Hepatocyte (in vitro differentiated cells): ENCODE measurements at regions not wholly inside any gene's neighbourhood (a gene's known extent, or its start where the extent isn't known, plus 50 kb on each side); places are given as distances from the start of the nearest gene placed in this dataset.
"Not testable (repeated sequence)": the region's sequence is repeated elsewhere in the genome, so short reads cannot be mapped to it uniquely, and the experiment has no call there.

ENCODE experiments used
- DNase-seq: peaks from one replicate; pipeline ENCODE4 v3.0.0-alpha.2; 2016; ENCODE audit warnings: low spot score
- H2AFZ ChIP-seq: fragments of 200-600 bp; sonication (generic); 2 replicates; pipeline ENCODE4 v1.6.0; 2016; ENCODE audit warnings: antibody characterized with exemption, mild to moderate bottlenecking
- H3K27ac ChIP-seq: fragments of 200-600 bp; sonication (generic); 2 replicates; pipeline ENCODE4 v1.5.1; 2016; ENCODE audit warnings: mild to moderate bottlenecking
- H3K27me3 ChIP-seq: fragments of 200-600 bp; sonication (generic); 2 replicates; pipeline ENCODE4 v1.6.1; 2016
- H3K36me3 ChIP-seq: fragments of 200-600 bp; sonication (generic); replicated peaks from 2 replicates; pipeline ENCODE4 v1.5.1; 2016; ENCODE audit warnings: low read depth; ENCODE audit not compliant: insufficient read depth
- H3K4me1 ChIP-seq: fragments of 200-600 bp; sonication (generic); 2 replicates; pipeline ENCODE4 v1.5.1; 2016; ENCODE audit warnings: mild to moderate bottlenecking, moderate library complexity; ENCODE audit not compliant: insufficient read depth
- H3K4me2 ChIP-seq: fragments of 200-600 bp; sonication (generic); 2 replicates; pipeline ENCODE4 v1.6.0; 2016
- H3K4me3 ChIP-seq: fragments of 200-600 bp; sonication (generic); 2 replicates; pipeline ENCODE4 v1.5.1; 2016; ENCODE audit warnings: mild to moderate bottlenecking
- H3K79me2 ChIP-seq: fragments of 200-600 bp; sonication (generic); 2 replicates; pipeline ENCODE4 v1.6.0; 2017; ENCODE audit warnings: mild to moderate bottlenecking
- H3K9me2 ChIP-seq: fragments of 200-600 bp; sonication (generic); replicated peaks from 2 replicates; pipeline ENCODE4 v1.6.0; 2017; ENCODE audit warnings: mild to moderate bottlenecking; ENCODE audit not compliant: insufficient read depth
- H3K9me3 ChIP-seq: fragments of 200-600 bp; sonication (generic); 2 replicates; pipeline ENCODE4 v1.5.1; 2016; ENCODE audit warnings: low read depth, mild to moderate bottlenecking
- H4K20me1 ChIP-seq: fragments of 200-600 bp; sonication (generic); 2 replicates; pipeline ENCODE4 v1.6.0; 2016; ENCODE audit warnings: mild to moderate bottlenecking; ENCODE audit not compliant: insufficient read depth, poor library complexity, severe bottlenecking
- CTCF ChIP-seq: fragments of 200-600 bp; sonication (generic); IDR thresholded peaks from 2 replicates; pipeline ENCODE4 v1.5.1; 2016; ENCODE audit warnings: antibody characterized with exemption, mild to moderate bottlenecking; ENCODE audit not compliant: poor library complexity
- EZH2 ChIP-seq: fragments of 200-600 bp; sonication (generic); IDR thresholded peaks from 2 replicates; pipeline ENCODE4 v1.6.1; 2016; ENCODE audit warnings: antibody characterized with exemption, mild to moderate bottlenecking, borderline replicate concordance
- EZH2phosphoT487 ChIP-seq: fragments of 200-600 bp; sonication (generic); IDR thresholded peaks from one replicate; pipeline ENCODE4 v1.6.1; 2018; ENCODE audit warnings: antibody characterized with exemption, mild to moderate bottlenecking, low read depth, moderate library complexity; ENCODE audit not compliant: unreplicated experiment, severe bottlenecking
- WGBS: methylation state at CpG from one replicate; pipeline ENCODE4 v1.1.6; 2016; ENCODE audit warnings: low lambda C conversion rate; ENCODE audit errors: missing lambda C conversion rate; 5-methylcytosine and 5-hydroxymethylcytosine counted together

GRCh38 chr17:26996146-26996916, 297.6 kb upstream of the WSB1 start:
- not testable (repeated sequence) for H4K20me1 ChIP-seq, H3K4me1 ChIP-seq, H3K79me2 ChIP-seq, H3K9me3 ChIP-seq, H3K27ac ChIP-seq, H2AFZ ChIP-seq, H3K4me2 ChIP-seq, H3K4me3 ChIP-seq, DNase-seq, H3K36me3 ChIP-seq, H3K9me2 ChIP-seq, H3K27me3 ChIP-seq
- 59% methylated on average over 7 of the region's 7 CpGs for WGBS

GRCh38 chr17:27007734-27008531, 286.0 kb upstream of the WSB1 start:
- not testable (repeated sequence) for H3K79me2 ChIP-seq, H2AFZ ChIP-seq, H3K9me3 ChIP-seq, H3K9me2 ChIP-seq, H3K27ac ChIP-seq, DNase-seq, H3K27me3 ChIP-seq, H4K20me1 ChIP-seq, H3K4me1 ChIP-seq, H3K4me3 ChIP-seq, H3K36me3 ChIP-seq, H3K4me2 ChIP-seq
- 72% methylated on average over 4 of the region's 4 CpGs for WGBS

DNA sequence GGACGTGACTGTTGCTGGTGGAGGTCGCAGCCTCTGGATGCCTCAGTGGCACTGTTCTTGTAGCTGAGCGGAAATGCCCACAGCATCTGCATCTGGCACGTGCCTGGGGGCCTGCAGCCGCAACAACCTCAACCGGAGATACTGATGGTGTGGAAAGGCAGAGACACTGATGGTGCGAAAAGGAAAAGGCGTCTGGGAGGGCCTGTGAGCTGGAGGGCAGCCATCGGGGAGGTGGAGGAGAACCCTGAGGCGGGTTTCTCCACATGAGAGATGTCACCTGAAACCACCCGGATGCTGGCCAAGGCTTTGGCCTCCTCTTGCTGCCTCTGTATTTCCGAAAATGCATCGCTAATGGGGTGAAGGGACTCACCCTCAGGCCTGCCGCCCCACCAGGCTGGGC, 284.8 kb upstream of the WSB1 start:
- TF ChIP-seq CTCF (no peak), EZH2 (no peak), EZH2phosphoT487 (no peak)
- H3K9me3 ChIP-seq, result no peaks in the 10 kb centered on the region
- H3K9me2 ChIP-seq, result no peaks in the 10 kb centered on the region
- H4K20me1 ChIP-seq, result no peaks in the 10 kb centered on the region
- H3K4me3 ChIP-seq, result no peak overlapping the region
- WGBS, result 85% methylated on average over 14 of the region's 14 CpGs
- H3K27me3 ChIP-seq, result no peaks in the 10 kb centered on the region
- H3K4me2 ChIP-seq, result no peak overlapping the region
- no peaks in the 10 kb centered on the region for H3K79me2 ChIP-seq
- H3K4me1 ChIP-seq, result no peaks in the 10 kb centered on the region
- DNase-seq, result no peak
- H2AFZ ChIP-seq, result no peak overlapping the region
- no peak overlapping the region for H3K27ac ChIP-seq
- no peaks in the 10 kb centered on the region for H3K36me3 ChIP-seq

DNA sequence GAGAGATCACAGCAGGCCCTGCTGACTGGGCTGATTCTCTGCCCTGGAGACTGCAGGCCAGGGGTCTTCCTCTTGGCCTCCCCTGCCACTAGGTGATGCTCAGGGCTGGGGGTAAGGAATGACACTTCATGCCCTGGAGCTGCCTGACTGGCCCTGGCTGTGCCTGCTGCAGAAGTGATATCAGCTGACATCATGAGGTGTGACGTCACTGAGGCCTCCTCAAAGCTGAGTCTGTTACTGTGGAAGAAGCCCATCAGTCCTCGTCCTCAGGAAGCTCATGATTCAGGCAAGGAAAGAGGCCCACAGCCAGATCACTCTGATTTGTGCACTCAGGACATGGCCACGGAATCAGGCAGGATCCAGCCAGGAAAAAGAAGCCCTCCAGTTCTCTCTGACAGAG, 283.8 kb upstream of the WSB1 start:
- not testable (repeated sequence) for H3K36me3 ChIP-seq, H4K20me1 ChIP-seq, H3K79me2 ChIP-seq, H3K27ac ChIP-seq, H2AFZ ChIP-seq, DNase-seq, H3K9me3 ChIP-seq, H3K27me3 ChIP-seq, H3K4me3 ChIP-seq, H3K4me1 ChIP-seq, H3K4me2 ChIP-seq, H3K9me2 ChIP-seq
- WGBS, result 46% methylated on average over 3 of the region's 3 CpGs

GRCh38 chr17:27030552-27030951, 263.4 kb upstream of the WSB1 start:
- H3K27ac ChIP-seq, H3K4me2 ChIP-seq, H3K79me2 ChIP-seq, H3K9me2 ChIP-seq, H4K20me1 ChIP-seq, H3K36me3 ChIP-seq, H2AFZ ChIP-seq, H3K4me1 ChIP-seq, H3K4me3 ChIP-seq, H3K27me3 ChIP-seq, DNase-seq, H3K9me3 ChIP-seq: not testable (repeated sequence)
- WGBS, result 66% methylated on average over 3 of the region's 3 CpGs
